SK-N-MC (cell line): ENCODE measurements at regions not wholly inside any gene's neighbourhood (a gene's known extent, or its start where the extent isn't known, plus 50 kb on each side); places are given as distances from the start of the nearest gene placed in this dataset.

Experiments used
- DNase-seq: peaks from one replicate; pipeline ENCODE4 v3.0.0-alpha.2; 2011; ENCODE audit warnings: low read depth, low spot score
- H3K27ac ChIP-seq: fragments of 200-600 bp; sonication (generic); 2 replicates; pipeline ENCODE4 v1.5.1; 2016; ENCODE audit warnings: mixed run types
- H3K36me3 ChIP-seq: fragments of 200-600 bp; sonication (generic); 2 replicates; pipeline ENCODE4 v1.6.1; 2017; ENCODE audit warnings: antibody characterized with exemption, low read length, mixed read lengths; ENCODE audit not compliant: insufficient read depth
- H3K4me3 ChIP-seq: fragments of 200-600 bp; sonication (generic); 2 replicates; pipeline ENCODE4 v1.5.1; 2016
- H3K9ac ChIP-seq: fragments of 200-600 bp; sonication (generic); 2 replicates; pipeline ENCODE4 v1.8.0; 2017; ENCODE audit warnings: mixed run types, mixed read lengths; ENCODE audit not compliant: insufficient read length
- H3K9me3 ChIP-seq: fragments of 200-600 bp; sonication (generic); 2 replicates; pipeline ENCODE4 v1.6.1; 2017; ENCODE audit warnings: low read depth, mild to moderate bottlenecking, antibody characterized with exemption, low read length, moderate library complexity, mixed read lengths
- EZH2 ChIP-seq: fragments of 200-600 bp; sonication (generic); IDR thresholded peaks from one replicate; pipeline ENCODE4 v1.6.1; 2017; ENCODE audit warnings: antibody characterized with exemption
- FOXP2 ChIP-seq: optimal IDR thresholded peaks from 2 replicates; pipeline ENCODE3; 2011; ENCODE audit warnings: mild to moderate bottlenecking, moderate library complexity; ENCODE audit not compliant: insufficient read depth; ENCODE audit errors: extremely low read length, control extremely low read depth
- POLR2AphosphoS5 ChIP-seq: IDR thresholded peaks from 2 replicates; pipeline ENCODE4 v1.6.1; 2012; ENCODE audit warnings: mild to moderate bottlenecking, low read depth, low read length, borderline replicate concordance

- H3K4me3 ChIP-seq, result no peak overlapping the region
- no peak overlapping the region for H3K27ac ChIP-seq
- TF ChIP-seq FOXP2 (no peak), EZH2 (no peak), POLR2AphosphoS5 (no peak)
- no peaks in the 10 kb centered on the region for H3K36me3 ChIP-seq
- H3K9me3 ChIP-seq, result no peaks in the 10 kb centered on the region
- H3K9ac ChIP-seq, result no peak overlapping the region
- no peak for DNase-seq
These were observed 628.2 kb downstream of the CDH26 start for GRCh38 chr20:60586269-60587050.

GRCh38 chr20:60587986-60588385, 629.8 kb downstream of the CDH26 start:
- H3K27ac ChIP-seq, result no peak overlapping the region
- H3K9me3 ChIP-seq, result no peaks in the 10 kb centered on the region
- no peaks in the 10 kb centered on the region for H3K36me3 ChIP-seq
- no peak overlapping the region for H3K4me3 ChIP-seq
- TF ChIP-seq POLR2AphosphoS5 (no peak), EZH2 (no peak), FOXP2 (no peak)
- DNase-seq, result no peak
- H3K9ac ChIP-seq, result no peak overlapping the region

DNA sequence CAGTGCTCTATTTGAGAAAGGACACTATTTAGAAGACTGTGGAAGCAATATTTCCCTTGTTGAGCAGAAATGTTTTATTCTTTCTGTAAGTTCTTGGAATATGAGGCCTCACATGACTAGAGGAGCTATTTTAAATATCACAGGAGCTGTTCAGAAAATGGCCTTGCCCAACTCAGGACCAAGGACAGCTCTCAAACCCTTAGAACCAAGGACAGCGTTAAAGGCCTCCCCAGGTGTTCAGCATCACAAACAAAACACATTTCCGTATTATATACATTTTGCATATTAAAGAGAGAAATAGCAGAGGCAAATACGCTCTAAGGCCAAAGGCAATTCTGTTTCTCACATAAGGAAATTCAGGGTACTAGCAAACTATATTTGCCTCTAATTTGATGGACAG, 631.4 kb downstream of the CDH26 start:
- peak; percentile 5 for DNase-seq

DNA sequence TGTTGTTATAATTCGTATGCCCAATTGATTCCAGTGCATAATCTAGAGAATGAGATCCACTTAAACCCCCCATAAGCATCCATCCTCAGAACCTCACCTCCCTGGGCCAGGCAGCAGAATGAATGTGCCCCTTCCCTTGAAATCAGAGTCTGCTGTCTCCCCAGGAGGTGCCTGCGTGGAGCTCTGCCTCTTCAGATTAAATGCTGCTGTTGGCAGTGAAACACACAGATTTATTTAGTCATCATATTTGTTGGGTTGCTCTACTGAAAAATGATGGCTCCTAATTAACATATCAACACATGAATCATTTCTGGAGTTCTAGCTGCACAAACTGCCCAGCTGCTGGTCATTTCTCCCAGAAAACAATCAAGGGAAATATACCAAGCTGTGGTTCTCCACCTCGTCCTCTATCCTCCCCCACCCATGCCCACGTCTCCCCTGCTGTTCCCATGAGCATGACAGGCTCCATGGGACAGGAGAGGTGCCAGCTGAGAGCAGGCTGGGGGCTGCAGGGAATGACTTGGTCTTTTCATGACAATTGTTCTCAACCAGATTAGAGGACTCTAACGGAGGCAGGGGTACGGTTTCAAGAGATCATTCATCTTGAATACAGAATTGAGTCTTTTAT, 633.1 kb downstream of the CDH26 start:
- TF ChIP-seq POLR2AphosphoS5 (no peak), FOXP2 (no peak), EZH2 (no peak)
- DNase-seq, result no peak
- Histone ChIP-seq H3K9ac (no peak overlapping the region), H3K27ac (no peak overlapping the region), H3K4me3 (no peak overlapping the region), H3K36me3 (no peaks in the 10 kb centered on the region), H3K9me3 (no peaks in the 10 kb centered on the region)

More for the DNA sequence above, 631.4 kb downstream of the CDH26 start:
- no peak overlapping the region for H3K4me3 ChIP-seq
- H3K27ac ChIP-seq, result no peak overlapping the region
- no peaks in the 10 kb centered on the region for H3K36me3 ChIP-seq
- TF ChIP-seq EZH2 (no peak), POLR2AphosphoS5 (no peak), FOXP2 (no peak)
- no peak overlapping the region for H3K9ac ChIP-seq
- H3K9me3 ChIP-seq, result no peaks in the 10 kb centered on the region

DNA sequence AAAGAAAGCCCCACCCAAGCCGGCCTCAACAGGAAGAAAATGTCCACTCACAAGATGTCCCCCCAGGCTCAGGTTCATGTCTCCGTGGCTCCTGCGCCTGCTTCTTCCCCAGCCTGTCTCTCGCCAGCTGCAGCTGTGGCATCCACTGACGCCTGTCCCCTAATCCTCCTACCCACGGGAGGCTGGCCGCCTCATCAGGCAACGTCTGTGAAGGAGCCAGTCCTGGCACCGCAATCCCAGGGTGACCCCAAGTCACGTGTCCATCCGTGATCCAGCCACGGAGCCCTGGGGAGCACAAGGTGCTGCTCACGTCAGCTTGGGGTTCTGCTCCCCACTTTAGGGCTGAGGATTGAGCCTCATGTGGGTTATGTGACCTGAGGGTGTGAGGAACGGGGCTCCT, 640.3 kb downstream of the CDH26 start:
- H3K9me3 ChIP-seq, result no peaks in the 10 kb centered on the region
- H3K27ac ChIP-seq, result no peak overlapping the region
- H3K9ac ChIP-seq, result no peak overlapping the region
- DNase-seq, result no peak
- H3K36me3 ChIP-seq, result no peaks in the 10 kb centered on the region
- no peak overlapping the region for H3K4me3 ChIP-seq
- no peak for TF ChIP-seq EZH2
- TF ChIP-seq POLR2AphosphoS5, result no peak
- no peak for TF ChIP-seq FOXP2

DNA sequence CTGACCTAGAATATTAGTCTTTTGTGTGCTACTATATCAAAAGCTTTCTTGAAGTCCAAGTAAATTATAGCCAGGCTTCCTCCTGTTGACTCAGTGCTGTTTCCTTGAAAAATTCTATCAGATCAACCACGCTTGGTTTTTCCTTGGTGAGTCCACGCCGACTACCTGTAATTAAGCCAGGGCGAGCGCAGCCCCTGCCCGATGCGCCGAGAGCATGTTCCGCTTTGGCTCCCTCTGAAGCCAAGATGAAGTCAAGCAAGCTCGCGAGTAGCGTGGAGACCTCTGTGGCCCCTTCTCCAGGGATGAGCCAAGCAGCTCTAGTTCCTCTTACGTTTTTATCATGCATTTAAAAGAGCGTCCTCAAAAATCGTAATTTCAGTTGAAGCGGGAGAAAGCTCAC, 641.2 kb downstream of the CDH26 start:
- Histone ChIP-seq H3K36me3 (no peaks in the 10 kb centered on the region), H3K4me3 (no peak overlapping the region), H3K9me3 (no peaks in the 10 kb centered on the region), H3K9ac (no peak overlapping the region), H3K27ac (no peak overlapping the region)
- no peak for DNase-seq
- TF ChIP-seq POLR2AphosphoS5 (no peak), EZH2 (no peak), FOXP2 (no peak)

DNA sequence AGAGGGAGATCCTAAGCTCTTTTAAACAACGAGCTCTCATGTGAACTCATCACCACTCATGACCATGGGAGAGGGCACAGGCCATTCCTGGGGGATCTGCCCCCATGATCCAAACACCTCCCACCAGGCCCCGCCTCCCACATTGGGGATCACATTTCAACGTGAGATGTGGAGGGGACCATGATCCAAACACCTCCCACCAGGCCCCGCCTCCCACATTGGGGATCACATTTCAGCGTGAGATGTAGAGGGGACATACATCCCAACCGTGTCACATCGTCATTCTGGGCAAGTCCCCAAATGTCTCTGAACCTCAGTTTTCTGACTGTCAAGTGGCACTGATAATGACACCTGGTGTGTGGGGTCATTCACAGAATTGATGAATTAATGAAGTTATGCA, 641.8 kb downstream of the CDH26 start:
- Histone ChIP-seq H3K27ac (no peak overlapping the region), H3K9ac (no peak overlapping the region), H3K36me3 (no peaks in the 10 kb centered on the region), H3K9me3 (no peaks in the 10 kb centered on the region), H3K4me3 (no peak overlapping the region)
- DNase-seq, result no peak
- TF ChIP-seq EZH2 (no peak), FOXP2 (no peak), POLR2AphosphoS5 (no peak)

GRCh38 chr20:60624066-60624465, 628.0 kb upstream of the CDH4 start:
- no peak overlapping the region for H3K9ac ChIP-seq
- no peak for DNase-seq
- TF ChIP-seq FOXP2 (no peak), EZH2 (no peak), POLR2AphosphoS5 (no peak)

More at GRCh38 chr20:60624066-60624465, 628.0 kb upstream of the CDH4 start:
- Histone ChIP-seq H3K4me3 (no peak overlapping the region), H3K36me3 (no peaks in the 10 kb centered on the region), H3K9me3 (no peaks in the 10 kb centered on the region), H3K27ac (no peak overlapping the region)
